ENCODE measurements at regions not wholly inside any gene's neighbourhood (a gene's known extent, or its start where the extent isn't known, plus 50 kb on each side); places are given as distances from the start of the nearest gene placed in this dataset.

- TF ChIP-seq REST (IDR thresholded peaks at IDR 0.05; ENCODE audit: insufficient read depth in 1 of 2, low read depth in 2 of 2, low read length in 2 of 2) (no peak), POLR2AphosphoS5 (IDR thresholded peaks at IDR 0.05; ENCODE audit: low read depth, low read length) (no peak), TAF1 (IDR thresholded peaks at IDR 0.05; ENCODE audit: borderline replicate concordance, insufficient read depth, low read length) (no peak), FOXP2 (optimal IDR thresholded peaks at IDR 0.05; ENCODE audit: borderline replicate concordance, extremely low read depth, extremely low read length, insufficient read depth) (no peak)
Observed at GRCh38 chr1:168405906-168406549, 125.4 kb downstream of the TBX19 start.
